ENCODE measurements at regions not wholly inside any gene's neighbourhood (a gene's known extent, or its start where the extent isn't known, plus 50 kb on each side); places are given as distances from the start of the nearest gene placed in this dataset.
A peak's percentile ranks its signal among the peaks of the same experiment; 100 is the strongest.

GRCh38 chr1:213371847-213372619, 321.0 kb downstream of the RPS6KC1 start:
- no peak for DNase-seq (ENCODE audit: low read depth in 1 of 2, low spot score in 1 of 2)

GRCh38 chr1:213374369-213374768, 323.3 kb downstream of the RPS6KC1 start:
- DNase-seq (ENCODE audit: low read depth in 1 of 2, low spot score in 1 of 2), result peak; percentile 30 to 32

GRCh38 chr1:213375002-213375401, 324.0 kb downstream of the RPS6KC1 start:
- DNase-seq (ENCODE audit: low read depth in 1 of 2, low spot score in 1 of 2), result no peak

- no peak for DNase-seq (ENCODE audit: low read depth in 1 of 2, low spot score in 1 of 2)
These were observed 325.9 kb downstream of the RPS6KC1 start for GRCh38 chr1:213376862-213377372.

GRCh38 chr1:213380865-213381264, 329.8 kb downstream of the RPS6KC1 start:
- DNase-seq (ENCODE audit: low read depth in 1 of 2, low spot score in 1 of 2), result no peak

- no peak for DNase-seq (ENCODE audit: low read depth in 1 of 2, low spot score in 1 of 2)
These were observed 330.6 kb downstream of the RPS6KC1 start for GRCh38 chr1:213381572-213382084.

GRCh38 chr1:213383465-213383864, 332.4 kb downstream of the RPS6KC1 start:
- no peak for DNase-seq (ENCODE audit: low read depth in 1 of 2, low spot score in 1 of 2)

- no peak for DNase-seq (ENCODE audit: low read depth in 1 of 2, low spot score in 1 of 2)
These were observed 334.2 kb downstream of the RPS6KC1 start for GRCh38 chr1:213385201-213385600.

GRCh38 chr1:213385806-213386324, 334.8 kb downstream of the RPS6KC1 start:
- DNase-seq (ENCODE audit: low read depth in 1 of 2, low spot score in 1 of 2), result no peak

GRCh38 chr1:213387380-213388015, 336.5 kb downstream of the RPS6KC1 start:
- no peak for DNase-seq (ENCODE audit: low read depth in 1 of 2, low spot score in 1 of 2)

GRCh38 chr1:213388199-213388598, 337.2 kb downstream of the RPS6KC1 start:
- DNase-seq (ENCODE audit: low read depth in 1 of 2, low spot score in 1 of 2), result no peak

GRCh38 chr1:213389061-213389581, 338.1 kb downstream of the RPS6KC1 start:
- DNase-seq (ENCODE audit: low read depth in 1 of 2, low spot score in 1 of 2), result no peak

GRCh38 chr1:213391445-213391844, 340.4 kb downstream of the RPS6KC1 start:
- DNase-seq (ENCODE audit: low read depth in 1 of 2, low spot score in 1 of 2), result no peak

GRCh38 chr1:213393860-213394259, 342.8 kb downstream of the RPS6KC1 start:
- no peak for DNase-seq (ENCODE audit: low read depth in 1 of 2, low spot score in 1 of 2)

GRCh38 chr1:213394837-213395236, 343.8 kb downstream of the RPS6KC1 start:
- no peak for DNase-seq (ENCODE audit: low read depth in 1 of 2, low spot score in 1 of 2)

GRCh38 chr1:213397638-213398037, 346.6 kb downstream of the RPS6KC1 start:
- no peak for DNase-seq (ENCODE audit: low read depth in 1 of 2, low spot score in 1 of 2)

- no peak for DNase-seq (ENCODE audit: low read depth in 1 of 2, low spot score in 1 of 2)
These were observed 348.7 kb downstream of the RPS6KC1 start for GRCh38 chr1:213399695-213400094.

GRCh38 chr1:213409208-213409631, 358.2 kb downstream of the RPS6KC1 start:
- no peak for DNase-seq (ENCODE audit: low read depth in 1 of 2, low spot score in 1 of 2)

- no peak for DNase-seq (ENCODE audit: low read depth in 1 of 2, low spot score in 1 of 2)
These were observed 358.9 kb downstream of the RPS6KC1 start for GRCh38 chr1:213409971-213410370.

- no peak for DNase-seq (ENCODE audit: low read depth in 1 of 2, low spot score in 1 of 2)
These were observed 363.3 kb downstream of the RPS6KC1 start for GRCh38 chr1:213414346-213414745.

GRCh38 chr1:213414911-213415310, 363.9 kb downstream of the RPS6KC1 start:
- no peak for DNase-seq (ENCODE audit: low read depth in 1 of 2, low spot score in 1 of 2)
